ENCODE measurements at regions not wholly inside any gene's neighbourhood (a gene's known extent, or its start where the extent isn't known, plus 50 kb on each side); places are given as distances from the start of the nearest gene placed in this dataset.

DNA sequence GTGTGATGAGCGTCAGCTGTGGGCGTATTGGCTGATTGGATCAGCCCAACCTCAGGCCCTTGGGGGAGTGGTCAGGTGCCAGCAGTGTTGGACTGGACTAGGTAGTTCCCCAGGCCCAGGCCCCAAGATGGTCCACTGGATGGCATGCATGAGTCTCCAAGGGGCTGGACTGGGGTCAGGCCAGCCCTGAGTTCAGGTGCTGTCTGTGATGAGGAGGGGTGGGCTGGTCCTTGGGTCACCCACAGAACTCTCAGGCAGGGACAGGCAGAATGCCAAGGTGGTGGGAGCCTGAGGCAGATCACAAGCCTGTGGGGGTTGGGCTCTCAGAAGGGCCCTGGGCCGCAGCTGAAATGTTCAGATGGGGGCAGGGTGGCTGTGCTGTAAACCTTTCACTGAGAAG lies 59.5 kb upstream of the THUMPD2 start:
- TF ChIP-seq EZH2 (IDR thresholded peaks at IDR 0.05; ENCODE audit: low read length, missing control alignments): no peak
- TF ChIP-seq, protein P1, sequence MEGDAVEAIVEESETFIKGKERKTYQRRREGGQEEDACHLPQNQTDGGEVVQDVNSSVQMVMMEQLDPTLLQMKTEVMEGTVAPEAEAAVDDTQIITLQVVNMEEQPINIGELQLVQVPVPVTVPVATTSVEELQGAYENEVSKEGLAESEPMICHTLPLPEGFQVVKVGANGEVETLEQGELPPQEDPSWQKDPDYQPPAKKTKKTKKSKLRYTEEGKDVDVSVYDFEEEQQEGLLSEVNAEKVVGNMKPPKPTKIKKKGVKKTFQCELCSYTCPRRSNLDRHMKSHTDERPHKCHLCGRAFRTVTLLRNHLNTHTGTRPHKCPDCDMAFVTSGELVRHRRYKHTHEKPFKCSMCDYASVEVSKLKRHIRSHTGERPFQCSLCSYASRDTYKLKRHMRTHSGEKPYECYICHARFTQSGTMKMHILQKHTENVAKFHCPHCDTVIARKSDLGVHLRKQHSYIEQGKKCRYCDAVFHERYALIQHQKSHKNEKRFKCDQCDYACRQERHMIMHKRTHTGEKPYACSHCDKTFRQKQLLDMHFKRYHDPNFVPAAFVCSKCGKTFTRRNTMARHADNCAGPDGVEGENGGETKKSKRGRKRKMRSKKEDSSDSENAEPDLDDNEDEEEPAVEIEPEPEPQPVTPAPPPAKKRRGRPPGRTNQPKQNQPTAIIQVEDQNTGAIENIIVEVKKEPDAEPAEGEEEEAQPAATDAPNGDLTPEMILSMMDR (conservative IDR thresholded peaks at IDR 0.05 in 1 of 2, IDR thresholded peaks at IDR 0.05 in 1 of 2; ENCODE audit: low read depth in 1 of 2, low read length in 2 of 2): no peak

Measured in fibroblast of lung (primary cell).